GM19468 (cell line): ENCODE measurements at regions not wholly inside any gene's neighbourhood (a gene's known extent, or its start where the extent isn't known, plus 50 kb on each side); places are given as distances from the start of the nearest gene placed in this dataset.
"Not testable (repeated sequence)": the region's sequence is repeated elsewhere in the genome, so short reads cannot be mapped to it uniquely, and the experiment has no call there.

Source experiments
- ATAC-seq: cut with Tn5 transposase; IDR thresholded peaks from one replicate; pipeline ENCODE4 v1.9.1; 2021; ENCODE audit warnings: mild to moderate bottlenecking, moderate library complexity, moderate number of reproducible peaks; ENCODE audit not compliant: unreplicated experiment; ENCODE audit errors: extremely low read depth

- no peak for ATAC-seq
These were observed 1389.4 kb upstream of the GOT2 start for GRCh38 chr16:60123392-60124023.

GRCh38 chr16:60120586-60120985, 1386.5 kb upstream of the GOT2 start:
- ATAC-seq = no peak

- ATAC-seq = no peak
These were observed 1376.4 kb upstream of the GOT2 start for GRCh38 chr16:60110531-60110930.

GRCh38 chr16:60107871-60108270, 1373.8 kb upstream of the GOT2 start:
- no peak for ATAC-seq

- ATAC-seq = no peak
These were observed 1373.3 kb upstream of the GOT2 start for GRCh38 chr16:60107437-60107836.

GRCh38 chr16:60100371-60100770, 1366.3 kb upstream of the GOT2 start:
- ATAC-seq = no peak

- no peak for ATAC-seq
These were observed 1357.4 kb upstream of the GOT2 start for GRCh38 chr16:60091529-60091928.

GRCh38 chr16:60091071-60091470, 1357.0 kb upstream of the GOT2 start:
- ATAC-seq = no peak

GRCh38 chr16:60087530-60087929, 1353.4 kb upstream of the GOT2 start:
- no peak for ATAC-seq

GRCh38 chr16:60078819-60079218, 1344.7 kb upstream of the GOT2 start:
- not testable (repeated sequence) for ATAC-seq

GRCh38 chr16:60077861-60078260, 1343.7 kb upstream of the GOT2 start:
- no peak for ATAC-seq

GRCh38 chr16:60074378-60074777, 1340.3 kb upstream of the GOT2 start:
- ATAC-seq = no peak

GRCh38 chr16:60073376-60073775, 1339.3 kb upstream of the GOT2 start:
- ATAC-seq = no peak

- no peak for ATAC-seq
These were observed 1329.9 kb upstream of the GOT2 start for GRCh38 chr16:60064026-60064425.

- ATAC-seq = no peak
These were observed 1327.3 kb upstream of the GOT2 start for GRCh38 chr16:60061396-60061795.

- ATAC-seq = no peak
These were observed 1326.6 kb upstream of the GOT2 start for GRCh38 chr16:60060731-60061130.

GRCh38 chr16:60059141-60059540, 1325.0 kb upstream of the GOT2 start:
- no peak for ATAC-seq

- ATAC-seq = no peak
These were observed 1307.6 kb upstream of the GOT2 start for GRCh38 chr16:60041671-60042070.

GRCh38 chr16:60031740-60032139, 1297.6 kb upstream of the GOT2 start:
- no peak for ATAC-seq

- no peak for ATAC-seq
These were observed 1293.2 kb upstream of the GOT2 start for GRCh38 chr16:60027351-60027750.

- ATAC-seq = no peak
These were observed 1279.0 kb upstream of the GOT2 start for GRCh38 chr16:60013076-60013475.

GRCh38 chr16:60001523-60001922, 1267.4 kb upstream of the GOT2 start:
- ATAC-seq = no peak

GRCh38 chr16:59997706-59998105, 1263.6 kb upstream of the GOT2 start:
- ATAC-seq = no peak
